H9 (cell line): ENCODE measurements at regions not wholly inside any gene's neighbourhood (a gene's known extent, or its start where the extent isn't known, plus 50 kb on each side); places are given as distances from the start of the nearest gene placed in this dataset.

Source experiments
- DNase-seq: peaks from one replicate; pipeline ENCODE4 v3.0.0-alpha.2; 2017
- H2AFZ ChIP-seq: one replicate; pipeline ENCODE4 v1.6.1; 2013; ENCODE audit warnings: mild to moderate bottlenecking, low read length, control low read depth, moderate library complexity
- H2AK5ac ChIP-seq: 2 replicates; pipeline ENCODE4 v1.6.1; 2013; ENCODE audit warnings: low read length, control low read depth, mixed read lengths; ENCODE audit not compliant: insufficient read length
- H2BK120ac ChIP-seq: one replicate; pipeline ENCODE4 v1.6.1; 2013; ENCODE audit warnings: low read depth, mild to moderate bottlenecking, low read length, control low read depth, inconsistent platforms; ENCODE audit not compliant: poor library complexity, severe bottlenecking
- H2BK12ac ChIP-seq: 2 replicates; pipeline ENCODE4 v1.6.1; 2013; ENCODE audit warnings: low read length, control low read depth, mixed read lengths, low read depth; ENCODE audit not compliant: insufficient read length
- H2BK15ac ChIP-seq: 2 replicates; pipeline ENCODE4 v1.6.1; 2013; ENCODE audit warnings: low read depth, low read length, control low read depth
- H2BK20ac ChIP-seq: one replicate; pipeline ENCODE4 v1.6.1; 2013; ENCODE audit warnings: low read depth, mild to moderate bottlenecking, low read length, control low read depth, inconsistent platforms; ENCODE audit not compliant: poor library complexity, severe bottlenecking
- H2BK5ac ChIP-seq: 2 replicates; pipeline ENCODE4 v1.6.1; 2013; ENCODE audit warnings: low read length, control low read depth, mixed read lengths; ENCODE audit not compliant: insufficient read length
- H3K14ac ChIP-seq: 2 replicates; pipeline ENCODE4 v1.6.1; 2013; ENCODE audit warnings: low read length, control low read depth; ENCODE audit not compliant: insufficient read depth
- H3K18ac ChIP-seq: 2 replicates; pipeline ENCODE4 v1.6.1; 2013; ENCODE audit warnings: low read depth, mild to moderate bottlenecking, mixed read lengths, low read length, control low read depth; ENCODE audit not compliant: insufficient read length
- H3K23ac ChIP-seq: 2 replicates; pipeline ENCODE4 v1.6.1; 2013; ENCODE audit warnings: low read length, control low read depth, mixed read lengths, low read depth; ENCODE audit not compliant: insufficient read length
- H3K23me2 ChIP-seq: 2 replicates; pipeline ENCODE4 v1.6.1; 2013; ENCODE audit warnings: low read depth, mild to moderate bottlenecking, mixed read lengths, low read length, control low read depth; ENCODE audit not compliant: insufficient read length, poor library complexity, severe bottlenecking
- H3K27ac ChIP-seq: 2 replicates; pipeline ENCODE4 v1.5.1; 2013; ENCODE audit warnings: low read length, control low read depth, mixed read lengths, low read depth; ENCODE audit not compliant: insufficient read length
- H3K27me3 ChIP-seq: 2 replicates; pipeline ENCODE4 v1.6.1; 2013; ENCODE audit warnings: low read length, control low read depth, inconsistent platforms; ENCODE audit not compliant: insufficient read depth
- H3K4ac ChIP-seq: 2 replicates; pipeline ENCODE4 v1.6.1; 2013; ENCODE audit warnings: low read depth, mild to moderate bottlenecking, control low read depth, inconsistent platforms, low read length, moderate library complexity
- H3K4me1 ChIP-seq: 2 replicates; pipeline ENCODE4 v1.6.1; 2013; ENCODE audit warnings: low read length, control low read depth, inconsistent platforms; ENCODE audit not compliant: insufficient read depth
- H3K4me2 ChIP-seq: 2 replicates; pipeline ENCODE4 v1.6.1; 2013; ENCODE audit warnings: low read length, control low read depth, mixed read lengths; ENCODE audit not compliant: insufficient read length, insufficient read depth
- H3K56ac ChIP-seq: 2 replicates; pipeline ENCODE4 v1.6.1; 2013; ENCODE audit warnings: low read depth, mild to moderate bottlenecking, mixed read lengths, low read length, control low read depth; ENCODE audit not compliant: insufficient read length
- H3K79me1 ChIP-seq: 2 replicates; pipeline ENCODE4 v1.6.1; 2013; ENCODE audit warnings: low read depth, mild to moderate bottlenecking, moderate library complexity, low read length, control low read depth, inconsistent platforms; ENCODE audit not compliant: insufficient read depth, poor library complexity, severe bottlenecking
- H3K79me2 ChIP-seq: 2 replicates; pipeline ENCODE4 v1.6.1; 2013; ENCODE audit warnings: low read length, control low read depth, inconsistent platforms; ENCODE audit not compliant: insufficient read depth
- H3K9ac ChIP-seq: 2 replicates; pipeline ENCODE4 v1.6.1; 2013; ENCODE audit warnings: low read length, control low read depth, mixed read lengths; ENCODE audit not compliant: insufficient read length; ENCODE audit errors: extremely low read depth
- H3K9me3 ChIP-seq: one replicate; pipeline ENCODE4 v1.6.1; 2013; ENCODE audit warnings: low read depth, low read length, inconsistent platforms; ENCODE audit not compliant: control insufficient read depth
- H3T11ph ChIP-seq: one replicate; pipeline ENCODE4 v1.6.1; 2013; ENCODE audit warnings: mild to moderate bottlenecking, low read length, control low read depth, inconsistent platforms
- H4K20me1 ChIP-seq: one replicate; pipeline ENCODE4 v1.6.1; 2013; ENCODE audit not compliant: control insufficient read depth, insufficient read length, insufficient read depth
- H4K5ac ChIP-seq: 2 replicates; pipeline ENCODE4 v1.6.1; 2013; ENCODE audit warnings: low read depth, mild to moderate bottlenecking, mixed read lengths, low read length, control low read depth; ENCODE audit not compliant: insufficient read length
- H4K8ac ChIP-seq: replicated peaks from 2 replicates; pipeline ENCODE4 v1.6.1; 2013; ENCODE audit warnings: low read length, control low read depth, mixed read lengths, low read depth; ENCODE audit not compliant: insufficient read length
- H4K91ac ChIP-seq: 2 replicates; pipeline ENCODE4 v1.6.1; 2013; ENCODE audit warnings: low read depth, mild to moderate bottlenecking, moderate library complexity, mixed read lengths, low read length, control low read depth; ENCODE audit not compliant: insufficient read length
- H3K27ac Mint-ChIP-seq, 3 experiments: 2 replicates in 2 of 3; 3 replicates in 1 of 3; pipeline ENCODE4 v1.8.0; 2020 to 2021; ENCODE audit warnings: mixed read lengths in 3 of 3, mild to moderate bottlenecking in 1 of 3, moderate library complexity in 1 of 3
- H3K27me3 Mint-ChIP-seq: 2 replicates; pipeline ENCODE4 v1.8.0; 2021; ENCODE audit warnings: low read depth, mild to moderate bottlenecking, moderate library complexity, mixed read lengths
- H3K36me3 Mint-ChIP-seq, 3 experiments: 2 replicates in 2 of 3; 3 replicates in 1 of 3; pipeline ENCODE4 v1.8.0; 2020 to 2021; ENCODE audit warnings: low read depth in 3 of 3, mixed read lengths in 3 of 3; ENCODE audit not compliant: insufficient read depth in 1 of 3
- H3K4me1 Mint-ChIP-seq, 2 experiments: 2 replicates each; pipeline ENCODE4 v1.8.0; 2020; ENCODE audit warnings: mixed read lengths in 2 of 2
- H3K4me3 Mint-ChIP-seq, 2 experiments: 2 replicates in 1 of 2; 3 replicates in 1 of 2; pipeline ENCODE4 v1.8.0; 2020 to 2021; ENCODE audit warnings: mild to moderate bottlenecking in 2 of 2, mixed read lengths in 2 of 2, moderate library complexity in 1 of 2
- H3K9me3 Mint-ChIP-seq, 2 experiments: 2 replicates in 1 of 2; 3 replicates in 1 of 2; pipeline ENCODE4 v1.8.0; 2020; ENCODE audit warnings: mild to moderate bottlenecking in 2 of 2, mixed read lengths in 2 of 2, moderate library complexity in 1 of 2
- WGBS: extraction: QIAGEN DNeasy Blood & Tissue Kit; methylation state at CpG from one replicate; pipeline ENCODE4 v1.1.7; 2013; ENCODE audit warnings: missing lambda C conversion rate, low lambda C conversion rate, mixed read lengths; ENCODE audit not compliant: insufficient read length; ENCODE audit errors: extremely low coverage; 5-methylcytosine and 5-hydroxymethylcytosine counted together
- TF ChIP-seq, protein P1 (sequence below): fragments of 200-600 bp; sonication (generic); conservative IDR thresholded peaks from 3 replicates; pipeline ENCODE4 v1.8.0; 2021; ENCODE audit warnings: antibody characterized with exemption, mild to moderate bottlenecking

DNA sequence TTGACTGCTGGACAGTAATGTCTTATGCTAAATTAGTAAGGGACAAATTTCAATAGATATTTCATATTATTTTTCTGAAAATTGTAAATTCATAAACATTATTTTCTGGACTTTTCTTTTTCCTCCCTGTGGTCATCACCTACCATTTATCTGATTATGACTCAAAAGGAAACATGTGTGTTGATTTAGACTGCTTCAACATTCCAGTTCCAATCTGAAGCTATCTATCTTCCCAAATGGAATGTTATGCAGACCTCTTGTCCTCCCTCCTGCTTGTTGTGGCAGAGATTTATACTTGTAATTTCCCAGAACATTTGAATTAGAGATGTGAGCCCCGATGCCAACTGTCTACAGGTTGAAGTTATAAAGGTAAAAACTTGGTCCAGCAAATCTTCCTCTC lies 803.4 kb downstream of the TUSC7 start:
- H3K9me3 Mint-ChIP-seq, result peaks cover 0 to 5% of the 10 kb centered on the region in 2 experiments; a peak in 3 of 5 replicates
- H3K4me1 Mint-ChIP-seq, result no peaks in the 10 kb centered on the region
- H3K79me1 ChIP-seq, result no peaks in the 10 kb centered on the region
- H3K4me3 Mint-ChIP-seq, result no peak overlapping the region
- H3K27ac ChIP-seq, result no peak overlapping the region
- H4K5ac ChIP-seq, result no peak overlapping the region
- no peak overlapping the region for H2AFZ ChIP-seq
- H3K4me2 ChIP-seq, result no peak overlapping the region
- H3K4me1 ChIP-seq, result no peaks in the 10 kb centered on the region
- no peak overlapping the region for H2BK5ac ChIP-seq
- H3K18ac ChIP-seq, result no peak overlapping the region
- H3K9me3 ChIP-seq, result no peaks in the 10 kb centered on the region
- no peaks in the 10 kb centered on the region for H4K20me1 ChIP-seq
- no peak overlapping the region for H3K27ac Mint-ChIP-seq
- no peak for DNase-seq
- no peaks in the 10 kb centered on the region for H3K23me2 ChIP-seq
- no peak overlapping the region for H3K9ac ChIP-seq
- H2BK12ac ChIP-seq, result no peak overlapping the region
- no peak overlapping the region for H4K91ac ChIP-seq
- H4K8ac ChIP-seq, result no peak overlapping the region
- H2BK15ac ChIP-seq, result no peak overlapping the region
- H3K79me2 ChIP-seq, result no peaks in the 10 kb centered on the region
- no peak overlapping the region for H3K56ac ChIP-seq
- no peaks in the 10 kb centered on the region for H3K27me3 ChIP-seq
- H3K14ac ChIP-seq, result no peak overlapping the region
- no peaks in the 10 kb centered on the region for H3K27me3 Mint-ChIP-seq
- H3K36me3 Mint-ChIP-seq, result peaks cover 0 to 4% (median 3%) of the 10 kb centered on the region in 3 experiments; a peak in 3 of 7 replicates
- WGBS, result no CpG with 5 or more reads among the region's 1 CpG
- H3K4ac ChIP-seq, result no peak overlapping the region
- H2BK20ac ChIP-seq, result no peak overlapping the region
- TF ChIP-seq, protein P1, sequence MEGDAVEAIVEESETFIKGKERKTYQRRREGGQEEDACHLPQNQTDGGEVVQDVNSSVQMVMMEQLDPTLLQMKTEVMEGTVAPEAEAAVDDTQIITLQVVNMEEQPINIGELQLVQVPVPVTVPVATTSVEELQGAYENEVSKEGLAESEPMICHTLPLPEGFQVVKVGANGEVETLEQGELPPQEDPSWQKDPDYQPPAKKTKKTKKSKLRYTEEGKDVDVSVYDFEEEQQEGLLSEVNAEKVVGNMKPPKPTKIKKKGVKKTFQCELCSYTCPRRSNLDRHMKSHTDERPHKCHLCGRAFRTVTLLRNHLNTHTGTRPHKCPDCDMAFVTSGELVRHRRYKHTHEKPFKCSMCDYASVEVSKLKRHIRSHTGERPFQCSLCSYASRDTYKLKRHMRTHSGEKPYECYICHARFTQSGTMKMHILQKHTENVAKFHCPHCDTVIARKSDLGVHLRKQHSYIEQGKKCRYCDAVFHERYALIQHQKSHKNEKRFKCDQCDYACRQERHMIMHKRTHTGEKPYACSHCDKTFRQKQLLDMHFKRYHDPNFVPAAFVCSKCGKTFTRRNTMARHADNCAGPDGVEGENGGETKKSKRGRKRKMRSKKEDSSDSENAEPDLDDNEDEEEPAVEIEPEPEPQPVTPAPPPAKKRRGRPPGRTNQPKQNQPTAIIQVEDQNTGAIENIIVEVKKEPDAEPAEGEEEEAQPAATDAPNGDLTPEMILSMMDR, result no peak
- H2AK5ac ChIP-seq, result no peak overlapping the region
- no peak overlapping the region for H2BK120ac ChIP-seq
- no peak overlapping the region for H3K23ac ChIP-seq
- H3T11ph ChIP-seq, result no peak overlapping the region
